ENCODE measurements at regions not wholly inside any gene's neighbourhood (a gene's known extent, or its start where the extent isn't known, plus 50 kb on each side); places are given as distances from the start of the nearest gene placed in this dataset.

- no peak for TF ChIP-seq CTCF (IDR thresholded peaks at IDR 0.05)
- TF ChIP-seq MAX (IDR thresholded peaks at IDR 0.05): no peak
- TF ChIP-seq POLR2A (IDR thresholded peaks at IDR 0.05; ENCODE audit: low read length): no peak
- no peak for TF ChIP-seq ELK1 (IDR thresholded peaks at IDR 0.05; ENCODE audit: low read depth, low read length)
- TF ChIP-seq SREBF2 (IDR thresholded peaks at IDR 0.05): no peak
- TF ChIP-seq CHD2 (IDR thresholded peaks at IDR 0.05; ENCODE audit: low read length, partially characterized antibody): no peak
- TF ChIP-seq POLR2AphosphoS2 (conservative IDR thresholded peaks at IDR 0.05; ENCODE audit: low read length): no peak
- TF ChIP-seq ZFP36 (IDR thresholded peaks at IDR 0.05; ENCODE audit: borderline replicate concordance, partially characterized antibody): no peak
- TF ChIP-seq PBX3 (IDR thresholded peaks at IDR 0.05): no peak
These were observed 121.9 kb downstream of the RGS21 start for GRCh38 chr1:192438737-192439136.

All from A549 (cell line).